ENCODE measurements at regions not wholly inside any gene's neighbourhood (a gene's known extent, or its start where the extent isn't known, plus 50 kb on each side); places are given as distances from the start of the nearest gene placed in this dataset.

- 27% methylated on average over 3 of the region's 3 CpGs for whole genome bisulfite sequencing (ENCODE audit: insufficient coverage)
- Mint-ChIP-seq H3K27ac (no peak overlapping the region), H3K9me3 (ENCODE audit: insufficient read depth) (no peaks in the 10 kb centered on the region), H3K4me1 (peaks cover 9% of the 10 kb centered on the region), H3K27me3 (peaks cover 3% of the 10 kb centered on the region), H3K4me3 (no peak overlapping the region)
- ChIA-PET CTCF (no interaction called here), POLR2A (no interaction called here)
- Histone ChIP-seq H4K20me1 (ENCODE audit: control insufficient read depth, insufficient read depth, low read length, poor library complexity, severe bottlenecking) (no peaks in the 10 kb centered on the region), H3K4me1 (ENCODE audit: control insufficient read depth in 2 of 2, insufficient read depth in 2 of 2, low read length in 2 of 2) (peaks cover 9 to 10% of the 10 kb centered on the region in 2 donors), H2AFZ (ENCODE audit: insufficient read depth, low read depth, low read length, poor library complexity, severe bottlenecking) (no peak overlapping the region), H3K36me3 (replicated peaks in 1 of 2; ENCODE audit: control extremely low read depth in 1 of 2, control insufficient read depth in 1 of 2, extremely low read depth in 1 of 2, insufficient read depth in 2 of 2, low read length in 1 of 2) (no peaks in the 10 kb centered on the region), H3K9ac (ENCODE audit: low read length) (no peak overlapping the region), H3K79me2 (ENCODE audit: control insufficient read depth, insufficient read depth, low read length) (no peaks in the 10 kb centered on the region), H3K27me3 (replicated peaks in 1 of 4; ENCODE audit: control extremely low read depth in 1 of 4, control insufficient read depth in 3 of 4, insufficient read depth in 4 of 4, low read length in 3 of 4) (no peaks in the 10 kb centered on the region), H3K9me3 (ENCODE audit: control extremely low read depth in 1 of 3, control insufficient read depth in 2 of 3, insufficient read depth in 1 of 3, low read length in 2 of 3) (no peaks in the 10 kb centered on the region), H3K27ac (ENCODE audit: low read length in 2 of 2) (no peak overlapping the region), H3K4me2 (replicated peaks; ENCODE audit: low read depth, low read length, poor library complexity, severe bottlenecking) (peak overlapping the region; percentile 40), H3K4me3 (ENCODE audit: control extremely low read depth in 1 of 5, extremely low read depth in 1 of 5, insufficient read depth in 1 of 5, low read depth in 2 of 5, low read length in 4 of 5) (no peak overlapping the region)
- TF ChIP-seq EZH2 (IDR thresholded peaks at IDR 0.05; ENCODE audit: borderline replicate concordance, insufficient read depth, low read depth, low read length, poor library complexity, severe bottlenecking) (no peak), CTCF (IDR thresholded peaks at IDR 0.05) (no peak)
- intact Hi-C loops (cut with micrococcal nuclease): no loop called here
- peak; percentile 12 for DNase-seq
- ATAC-seq (ENCODE audit: low read depth): no peak
Observed at GRCh38 chr3:17802950-17803349, 60.5 kb upstream of the TBC1D5 start.

GRCh38 chr3:17801131-17801530 lies 58.7 kb upstream of the TBC1D5 start:
- POLR2A ChIA-PET: no interaction called here
- intact Hi-C loops (cut with micrococcal nuclease): no loop called here
- Mint-ChIP-seq H3K27me3 (peaks cover 3% of the 10 kb centered on the region), H3K4me3 (no peak overlapping the region), H3K4me1 (peaks cover 9% of the 10 kb centered on the region), H3K27ac (no peak overlapping the region), H3K9me3 (ENCODE audit: insufficient read depth) (no peaks in the 10 kb centered on the region)
- no peak for ATAC-seq (ENCODE audit: low read depth)
- Histone ChIP-seq H3K4me1 (ENCODE audit: control insufficient read depth in 2 of 2, insufficient read depth in 2 of 2, low read length in 2 of 2) (peaks cover 9 to 10% of the 10 kb centered on the region in 2 donors), H3K79me2 (ENCODE audit: control insufficient read depth, insufficient read depth, low read length) (no peaks in the 10 kb centered on the region), H4K20me1 (ENCODE audit: control insufficient read depth, insufficient read depth, low read length, poor library complexity, severe bottlenecking) (no peaks in the 10 kb centered on the region), H3K9me3 (ENCODE audit: control extremely low read depth in 1 of 3, control insufficient read depth in 2 of 3, insufficient read depth in 1 of 3, low read length in 2 of 3) (no peaks in the 10 kb centered on the region), H3K36me3 (replicated peaks in 1 of 2; ENCODE audit: control extremely low read depth in 1 of 2, control insufficient read depth in 1 of 2, extremely low read depth in 1 of 2, insufficient read depth in 2 of 2, low read length in 1 of 2) (no peaks in the 10 kb centered on the region), H3K4me3 (ENCODE audit: control extremely low read depth in 1 of 5, extremely low read depth in 1 of 5, insufficient read depth in 1 of 5, low read depth in 2 of 5, low read length in 4 of 5) (no peak overlapping the region), H2AFZ (ENCODE audit: insufficient read depth, low read depth, low read length, poor library complexity, severe bottlenecking) (no peak overlapping the region), H3K9ac (ENCODE audit: low read length) (no peak overlapping the region), H3K27ac (ENCODE audit: low read length in 2 of 2) (no peak overlapping the region), H3K4me2 (replicated peaks; ENCODE audit: low read depth, low read length, poor library complexity, severe bottlenecking) (no peak overlapping the region), H3K27me3 (replicated peaks in 1 of 4; ENCODE audit: control extremely low read depth in 1 of 4, control insufficient read depth in 3 of 4, insufficient read depth in 4 of 4, low read length in 3 of 4) (no peaks in the 10 kb centered on the region)
- CTCF ChIA-PET: interaction anchor here (1.1 kb wide), 1 partner anchor 114 kb away, joined by 3 read pairs; no protein-coding TSS in a partner anchor
- WGBS (ENCODE audit: insufficient coverage): no CpG with 5 or more reads among the region's 1 CpG
- DNase-seq: no peak
- TF ChIP-seq EZH2 (IDR thresholded peaks at IDR 0.05; ENCODE audit: borderline replicate concordance, insufficient read depth, low read depth, low read length, poor library complexity, severe bottlenecking): no peak
- no peak for TF ChIP-seq CTCF (IDR thresholded peaks at IDR 0.05)

Measured in B cell (primary cell).